NT2/D1 (cell line): ENCODE measurements at regions not wholly inside any gene's neighbourhood (a gene's known extent, or its start where the extent isn't known, plus 50 kb on each side); places are given as distances from the start of the nearest gene placed in this dataset.

Source experiments
- SUZ12 ChIP-seq: IDR thresholded peaks from 2 replicates; pipeline ENCODE4 v1.6.1; 2011; ENCODE audit not compliant: insufficient read length, insufficient read depth; ENCODE audit errors: extremely low read depth
- YY1 ChIP-seq: IDR thresholded peaks from 2 replicates; pipeline ENCODE4 v1.6.1; 2011; ENCODE audit not compliant: insufficient read length, insufficient read depth
- ZNF274 ChIP-seq: IDR thresholded peaks from 2 replicates; pipeline ENCODE4 v1.6.1; 2011; ENCODE audit warnings: mild to moderate bottlenecking, low read depth, low read length

DNA sequence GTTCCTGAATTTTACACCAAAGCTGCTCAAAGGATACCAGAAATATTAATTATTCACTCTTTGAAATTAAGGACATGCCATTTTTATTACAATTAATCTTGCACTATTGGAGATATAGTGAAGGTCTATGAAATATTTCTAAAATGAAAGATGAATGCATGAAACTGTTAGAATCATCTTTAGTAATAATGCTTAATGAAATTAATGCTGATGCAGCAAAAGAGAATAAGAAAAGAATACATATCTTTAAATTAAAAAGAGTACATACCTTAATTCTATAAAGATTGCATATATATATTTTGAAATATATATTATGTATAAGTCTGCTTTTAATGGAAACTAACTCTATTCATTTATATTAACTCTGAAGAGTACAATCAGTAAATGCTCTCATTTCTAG is 236.0 kb downstream of the ALX1 start:
- TF ChIP-seq YY1 (no peak), SUZ12 (no peak), ZNF274 (no peak)
